NB4 (cell line): ENCODE measurements at regions not wholly inside any gene's neighbourhood (a gene's known extent, or its start where the extent isn't known, plus 50 kb on each side); places are given as distances from the start of the nearest gene placed in this dataset.

Experiments
- CTCF ChIP-seq: IDR thresholded peaks from one replicate; pipeline ENCODE4 v1.5.1; 2012; ENCODE audit warnings: low read depth, low read length
- MAX ChIP-seq: IDR thresholded peaks from 2 replicates; pipeline ENCODE4 v1.6.1; 2011; ENCODE audit warnings: low read depth, low read length
- POLR2A ChIP-seq: IDR thresholded peaks from 2 replicates; pipeline ENCODE4 v1.6.1; 2011; ENCODE audit warnings: mild to moderate bottlenecking; ENCODE audit not compliant: insufficient read length; ENCODE audit errors: extremely low read depth

GRCh38 chr17:72454342-72454741, 333.5 kb downstream of the SOX9 start:
- TF ChIP-seq CTCF: no peak
- no peak for TF ChIP-seq MAX
- TF ChIP-seq POLR2A: no peak
